Activated CD8-positive, alpha-beta memory T cell treated with anti-CD3 and anti-CD28 coated beads, Interleukin-2, amount 50 U/mL, for 24 hours (primary cell): ENCODE measurements at regions not wholly inside any gene's neighbourhood (a gene's known extent, or its start where the extent isn't known, plus 50 kb on each side); places are given as distances from the start of the nearest gene placed in this dataset.
"Not testable (repeated sequence)": the region's sequence is repeated elsewhere in the genome, so short reads cannot be mapped to it uniquely, and the experiment has no call there.

Experiments used
- DNase-seq: peaks from one replicate; pipeline ENCODE4 v3.0.0-alpha.2; 2020; ENCODE audit errors: extremely low read depth

DNA sequence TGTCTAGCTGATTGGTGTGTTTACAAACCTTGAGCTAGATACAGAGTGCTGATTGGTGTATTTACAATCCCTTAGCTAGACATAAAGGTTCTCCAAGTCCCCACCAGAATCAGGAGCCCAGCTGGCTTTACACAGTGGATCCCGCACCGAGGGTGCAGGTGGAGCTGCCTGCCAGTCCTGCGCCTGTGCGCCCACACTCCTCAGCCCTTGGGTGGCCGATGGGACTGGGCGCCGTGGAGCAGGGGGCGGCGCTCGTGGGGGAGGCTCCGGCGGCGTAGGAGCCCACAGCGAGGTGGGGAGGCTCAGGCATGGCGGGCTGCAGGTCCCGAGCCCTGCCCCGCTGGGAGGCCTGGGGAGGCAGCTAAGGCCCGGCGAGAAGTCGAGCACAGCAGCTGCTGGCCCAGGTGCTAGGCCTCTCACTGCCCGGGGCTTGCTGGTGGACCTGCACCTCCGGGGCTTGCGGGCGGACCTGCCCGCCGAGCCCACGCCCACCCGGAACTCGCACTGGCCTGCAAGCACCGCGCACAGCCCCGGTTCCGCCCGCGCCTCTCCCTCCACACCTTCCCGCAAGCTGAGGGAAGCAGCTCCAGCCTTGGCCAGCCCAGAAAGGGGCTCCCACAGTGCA lies 51.0 kb upstream of the CDYL start:
- DNase-seq, result not testable (repeated sequence)

DNA sequence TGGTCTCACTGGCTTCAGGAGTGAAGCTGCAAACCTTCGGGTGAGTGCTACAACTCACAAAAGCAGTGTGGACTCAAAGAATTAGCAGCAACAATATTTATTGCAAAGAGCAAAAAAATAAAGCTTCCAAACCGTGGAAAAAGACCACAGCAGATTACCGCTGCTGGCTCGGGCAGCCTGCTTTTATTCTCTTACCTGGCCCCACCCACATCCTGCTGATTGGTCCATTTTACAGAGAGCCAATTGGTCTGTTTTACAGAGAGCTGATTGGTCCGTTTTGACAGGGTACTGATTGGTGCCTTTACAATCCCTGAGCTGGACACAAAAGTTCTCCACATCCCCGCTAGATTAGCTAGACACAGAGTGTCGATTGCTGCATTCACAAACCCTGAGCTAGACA lies 51.5 kb upstream of the CDYL start:
- not testable (repeated sequence) for DNase-seq

DNA sequence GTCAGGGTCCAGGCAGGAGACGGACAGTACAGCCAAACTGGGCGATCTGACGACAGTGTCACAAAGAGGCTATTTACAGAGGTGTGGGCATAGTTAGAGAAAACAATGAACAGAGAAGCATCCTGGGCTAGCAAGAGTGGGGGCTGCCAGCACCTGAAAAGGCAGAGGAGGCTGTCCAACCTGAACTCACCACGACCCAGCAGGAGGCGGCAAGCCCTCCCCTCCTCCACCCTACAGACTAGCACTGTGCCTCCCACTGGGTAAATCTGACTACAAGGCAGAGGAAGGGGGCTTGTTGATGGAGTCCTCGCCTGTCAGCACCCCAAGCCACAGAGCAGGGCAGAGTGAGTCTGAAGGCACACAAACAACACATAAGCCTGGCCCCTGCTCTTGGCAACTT lies 52.8 kb upstream of the CDYL start:
- DNase-seq, result no peak

DNA sequence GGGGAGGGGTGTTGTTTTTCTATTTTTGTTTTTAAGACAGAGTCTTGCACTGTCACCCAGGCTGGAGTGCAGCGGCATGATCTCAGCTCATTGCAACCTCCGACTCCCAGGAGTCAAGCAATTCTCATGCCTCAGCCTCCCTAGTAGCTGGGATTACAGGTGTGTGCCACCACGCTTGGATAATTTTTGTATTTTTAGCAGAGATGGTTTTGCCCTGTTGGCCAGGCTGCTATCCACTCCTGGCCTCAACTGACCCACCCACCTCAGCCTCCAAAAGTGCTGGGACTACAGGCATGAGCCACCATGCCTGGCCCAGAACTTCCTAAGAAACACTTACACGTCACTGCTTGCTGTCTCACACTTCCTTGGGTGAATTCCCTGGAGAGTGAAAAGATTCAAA lies 54.8 kb upstream of the CDYL start:
- not testable (repeated sequence) for DNase-seq

DNA sequence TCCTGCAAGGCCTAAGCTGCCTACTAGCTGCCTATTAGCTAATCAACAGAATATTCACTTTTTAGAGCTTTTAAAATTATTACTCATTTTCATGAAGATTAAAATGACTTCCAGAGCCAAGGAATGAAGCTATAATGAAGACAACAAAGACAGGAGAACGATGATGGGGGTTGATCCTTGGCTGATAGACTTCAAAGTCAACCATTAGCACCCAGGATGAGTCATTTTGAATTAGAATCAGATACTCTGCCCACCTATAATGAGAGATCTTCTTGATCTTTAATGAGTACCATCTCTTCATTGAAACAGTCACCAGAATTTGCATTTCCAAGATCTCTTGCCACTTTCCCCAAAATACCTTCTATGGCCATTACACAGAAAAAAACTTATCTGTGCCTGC lies 56.7 kb upstream of the CDYL start:
- no peak for DNase-seq

DNA sequence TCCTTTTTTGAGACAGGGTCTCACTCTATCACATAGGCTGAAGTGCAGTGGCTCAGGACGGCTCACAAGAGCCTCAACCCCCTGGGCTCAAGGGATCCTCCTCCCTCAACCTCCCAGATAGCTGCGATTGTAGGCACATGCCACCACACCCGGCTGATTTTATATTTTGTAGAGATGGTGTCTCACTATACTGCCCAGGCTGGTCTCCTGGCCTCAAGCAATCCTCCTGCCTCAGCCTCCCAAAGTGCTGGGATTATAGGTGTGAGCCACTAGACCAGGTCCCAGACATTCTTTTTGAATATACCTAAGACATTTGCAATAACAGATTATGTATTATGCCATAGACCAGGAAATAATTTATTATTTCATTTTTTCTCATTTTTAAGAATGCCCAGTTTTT lies 58.3 kb upstream of the CDYL start:
- no peak for DNase-seq

DNA sequence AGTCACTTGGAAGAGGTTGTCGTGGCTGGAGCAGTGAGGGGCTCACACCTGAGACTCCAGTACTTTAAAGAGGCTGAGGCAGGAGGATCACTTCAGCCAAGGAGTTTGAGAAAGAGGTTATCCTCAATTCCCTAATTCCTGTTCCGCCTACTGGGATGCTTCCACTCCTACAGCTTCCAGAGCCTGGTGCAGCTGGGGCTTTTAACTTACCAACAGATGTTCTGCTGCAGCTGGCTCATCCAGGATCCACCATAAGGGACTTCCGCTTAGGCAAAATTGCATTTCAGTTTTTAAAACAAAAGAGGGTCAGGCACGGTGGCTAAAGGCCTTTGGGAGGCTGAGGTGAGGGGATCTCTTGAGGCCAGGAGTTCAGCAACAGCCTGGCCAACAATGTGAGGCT lies 59.1 kb upstream of the CDYL start:
- no peak for DNase-seq

DNA sequence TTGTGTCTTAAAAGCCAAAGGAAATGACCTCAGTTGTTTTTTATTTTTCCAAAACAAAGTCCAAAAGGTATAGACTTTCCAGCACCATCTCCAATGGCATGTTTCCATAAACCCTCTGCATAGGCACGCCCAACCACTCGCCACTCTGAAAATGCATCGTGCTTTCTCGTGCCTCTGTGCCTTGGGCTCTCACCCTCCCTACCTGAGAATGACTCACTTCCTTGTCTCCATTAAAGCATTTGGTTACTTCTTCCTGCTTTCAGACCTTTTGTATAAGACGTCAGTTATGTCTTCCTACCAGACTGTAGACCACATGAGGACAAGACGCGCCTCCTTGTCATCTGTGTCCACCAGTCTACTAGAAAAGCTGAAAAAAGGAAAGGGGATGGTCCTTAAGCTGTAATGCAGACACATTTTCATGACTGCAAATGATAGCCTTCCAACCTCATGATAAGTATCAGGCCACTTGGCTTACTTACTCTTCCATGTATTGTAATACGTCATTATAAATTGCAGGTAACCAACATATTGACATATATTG lies 61.2 kb upstream of the CDYL start:
- DNase-seq, result no peak

DNA sequence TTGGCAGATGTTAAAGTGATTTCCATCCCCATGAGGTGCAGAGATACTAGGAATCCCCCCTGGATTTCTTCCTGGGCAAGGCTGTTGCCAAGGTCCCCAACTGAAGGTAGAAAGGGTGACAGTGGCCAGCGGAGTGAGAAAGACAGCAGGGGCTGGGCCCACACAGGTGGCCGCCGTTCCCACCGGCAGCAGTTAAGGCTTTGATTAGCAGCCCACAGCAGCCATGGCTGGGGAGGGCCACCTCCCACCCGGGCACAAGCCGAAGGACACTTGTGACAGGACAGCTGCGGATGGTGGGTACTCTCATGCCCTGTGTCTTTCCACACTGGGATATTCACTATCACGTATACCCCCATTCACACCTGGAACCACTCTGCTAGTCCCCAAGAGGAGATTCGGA lies 63.9 kb upstream of the CDYL start:
- DNase-seq, result no peak

DNA sequence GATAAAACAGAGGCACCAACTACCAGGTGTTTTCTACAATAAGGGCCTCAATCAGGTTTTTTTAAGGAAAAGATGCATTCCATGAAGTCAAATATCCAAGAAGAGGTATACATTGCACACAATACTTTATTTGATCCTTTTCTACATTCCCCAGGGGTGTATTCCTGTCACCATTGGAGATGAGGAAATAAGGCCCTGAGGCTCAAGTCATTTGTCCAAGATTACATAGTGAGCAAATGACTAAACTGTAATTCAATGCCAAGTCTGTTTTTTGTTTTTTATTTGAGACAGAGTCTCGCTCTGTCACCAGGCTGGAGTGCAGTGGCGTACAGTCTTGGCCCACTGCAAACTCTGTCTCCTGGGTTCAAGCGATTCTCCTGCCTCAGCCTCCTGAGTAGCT lies 69.2 kb upstream of the CDYL start:
- DNase-seq, result no peak

DNA sequence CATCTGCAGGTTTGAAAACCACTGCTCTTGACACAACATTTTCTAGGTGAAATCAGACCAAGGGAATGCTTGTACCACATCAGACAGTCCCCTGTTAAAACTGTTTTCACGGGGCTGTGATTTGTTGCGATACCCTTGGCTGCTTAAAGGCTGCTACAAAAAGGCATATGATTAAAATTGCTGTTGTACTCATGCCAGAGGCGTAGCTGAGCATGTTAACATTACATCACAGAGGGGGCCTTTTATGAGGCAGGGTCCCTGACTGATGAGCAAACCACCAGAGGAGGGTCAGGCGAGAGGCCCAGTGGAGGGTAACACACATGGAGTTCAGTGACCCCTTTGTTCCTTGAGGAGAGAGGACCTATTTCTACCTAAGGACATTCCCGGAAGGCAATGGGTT lies 70.4 kb upstream of the CDYL start:
- no peak for DNase-seq

DNA sequence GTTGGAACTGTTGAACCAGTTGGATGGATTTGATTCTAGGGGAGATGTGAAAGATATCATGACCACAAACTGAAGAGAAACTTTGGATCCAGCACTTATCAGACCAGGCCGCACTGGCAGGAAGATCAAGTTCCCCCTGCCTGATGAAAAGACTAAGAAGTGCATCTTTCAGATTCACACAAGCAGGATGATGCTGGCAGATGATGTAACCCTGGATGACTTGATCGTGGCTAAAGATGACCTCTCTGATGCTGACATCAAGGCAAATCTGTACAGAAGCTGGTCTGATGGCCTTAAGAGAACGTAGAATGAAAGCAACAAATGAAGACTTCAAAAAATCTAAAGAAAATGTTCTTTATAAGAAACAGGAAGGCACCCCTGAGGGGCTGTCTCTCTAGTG lies 72.8 kb upstream of the CDYL start:
- no peak for DNase-seq

DNA sequence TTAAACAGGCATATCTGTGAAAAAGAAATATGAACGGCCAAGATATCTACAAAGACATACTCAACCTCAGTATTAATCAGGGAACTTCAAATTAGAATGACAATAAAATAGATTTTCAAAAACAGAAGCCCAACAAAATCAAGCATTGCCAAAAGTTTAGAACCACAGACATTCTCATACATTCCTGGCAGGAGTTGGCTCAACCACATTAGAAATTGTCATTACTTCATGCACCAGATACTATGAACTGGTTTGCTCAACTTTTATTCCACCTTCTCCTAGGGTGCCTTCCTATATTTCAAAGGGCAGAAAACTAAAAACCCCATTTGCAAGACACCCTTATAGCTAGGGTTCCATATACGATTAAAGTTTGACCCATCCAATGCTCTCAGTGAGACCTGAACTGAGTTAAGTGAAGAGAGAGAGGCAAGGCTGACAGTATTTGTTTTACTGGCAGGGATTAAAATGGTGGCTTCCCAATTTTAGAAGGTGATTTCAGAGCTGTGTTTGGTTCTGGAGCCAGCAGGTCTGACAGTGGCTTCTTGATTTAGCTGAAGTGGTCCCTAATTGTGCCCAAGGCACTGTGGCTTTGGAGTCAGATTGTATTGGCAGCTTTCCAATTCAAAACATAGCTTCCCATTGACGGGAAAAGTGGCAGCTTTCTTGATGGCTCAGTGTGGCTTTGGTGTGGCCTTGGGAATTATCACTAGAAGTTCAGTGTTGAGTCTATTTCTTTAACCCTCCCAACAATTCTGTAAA lies 77.1 kb upstream of the CDYL start:
- no peak for DNase-seq

DNA sequence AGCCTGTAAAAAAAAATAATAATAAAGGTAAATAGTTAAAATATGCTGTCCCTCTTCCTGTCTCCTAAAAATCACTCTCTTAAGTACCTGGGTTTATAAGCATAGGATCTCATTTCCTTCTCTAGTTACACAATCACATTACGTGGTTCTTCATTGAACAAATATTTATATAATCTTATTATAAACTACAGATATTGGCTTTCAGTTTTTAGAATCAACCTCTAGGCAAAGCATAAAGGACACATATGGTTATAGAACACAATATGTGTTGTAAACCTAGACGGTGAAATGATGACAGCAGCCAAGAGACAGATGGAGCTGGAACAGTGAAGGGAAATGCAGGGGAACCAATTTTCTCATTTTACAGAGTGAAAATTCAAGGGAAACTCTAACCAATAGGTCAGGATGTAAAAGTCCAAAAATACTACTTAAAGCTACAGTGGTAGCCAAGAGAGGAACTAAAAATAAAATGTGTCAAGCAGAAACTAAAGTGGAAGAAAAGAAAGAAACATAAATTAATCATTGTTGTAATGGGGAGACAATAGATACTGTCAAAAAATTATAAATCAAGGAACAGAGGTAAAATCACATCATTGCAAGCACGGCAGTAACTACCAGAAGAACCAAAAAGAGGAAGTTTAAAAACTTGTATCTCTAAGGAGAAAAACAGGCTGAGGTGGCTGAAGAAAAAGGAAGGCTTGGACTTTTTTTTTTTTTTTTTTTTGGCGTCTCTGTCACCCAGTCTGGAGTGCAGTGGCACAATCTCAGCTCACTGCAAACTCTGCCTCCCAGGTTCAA lies 82.8 kb upstream of the CDYL start:
- DNase-seq, result no peak

DNA sequence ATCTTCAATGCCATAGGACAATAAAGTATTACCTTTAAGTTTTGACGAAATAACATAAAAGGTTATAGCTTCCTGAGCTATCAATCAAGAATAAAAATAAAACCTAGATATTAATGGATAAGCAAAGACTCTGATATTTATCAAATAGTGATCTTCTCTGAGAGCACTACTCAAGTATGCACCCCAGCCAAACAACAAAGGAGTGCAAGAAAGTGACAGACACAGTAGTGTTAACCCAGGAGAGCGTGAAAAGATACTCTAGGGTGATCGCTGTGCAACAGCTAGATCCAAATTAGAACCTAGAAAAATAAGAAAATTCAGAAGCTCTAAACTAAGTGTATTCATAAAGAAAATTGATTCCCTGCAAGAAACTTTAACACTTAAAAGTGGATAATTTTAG lies 83.5 kb upstream of the CDYL start:
- no peak for DNase-seq

DNA sequence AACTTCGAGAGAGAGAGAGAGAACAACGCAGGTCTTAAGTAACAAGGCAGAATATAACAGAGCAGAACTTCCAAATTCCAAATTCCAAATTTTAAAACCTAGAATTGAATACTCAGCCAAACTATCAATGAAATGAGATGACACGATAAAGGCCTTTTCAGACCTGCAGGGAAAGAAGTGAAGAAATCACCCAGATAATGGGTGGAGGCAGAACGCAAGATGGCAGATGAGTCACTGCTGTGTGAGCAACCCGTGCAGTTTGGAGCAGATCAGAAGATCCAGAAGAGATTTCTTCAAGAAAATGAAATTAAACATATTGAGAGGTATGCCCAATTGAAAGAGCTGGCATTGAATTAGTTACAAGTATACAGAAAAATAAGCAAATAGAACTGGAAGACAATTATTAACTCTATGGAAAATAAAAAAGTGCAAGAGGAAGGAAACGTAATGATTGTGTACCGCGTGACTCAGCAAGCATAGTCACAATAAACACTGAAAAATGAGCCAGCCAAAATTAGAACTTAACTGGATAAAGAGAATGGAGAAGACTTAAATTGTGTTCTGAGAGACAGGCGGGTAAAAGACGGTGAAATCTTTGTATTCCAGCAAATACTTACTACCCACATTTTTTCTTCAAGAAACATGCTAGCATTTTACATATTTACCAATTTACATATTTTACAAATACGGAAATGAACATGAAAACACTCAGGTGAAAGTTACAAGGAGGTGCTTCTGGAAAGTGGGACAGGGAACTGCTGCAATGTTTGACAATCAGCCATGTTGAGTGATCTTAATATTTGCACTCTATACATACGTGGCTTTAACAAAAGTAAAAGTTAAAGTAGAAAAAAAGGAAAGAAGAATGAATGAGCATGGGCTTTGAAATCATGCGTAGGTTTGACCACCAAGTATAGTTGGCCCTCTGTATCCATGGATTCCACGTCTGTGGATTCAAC lies 87.9 kb upstream of the CDYL start:
- DNase-seq, result no peak

DNA sequence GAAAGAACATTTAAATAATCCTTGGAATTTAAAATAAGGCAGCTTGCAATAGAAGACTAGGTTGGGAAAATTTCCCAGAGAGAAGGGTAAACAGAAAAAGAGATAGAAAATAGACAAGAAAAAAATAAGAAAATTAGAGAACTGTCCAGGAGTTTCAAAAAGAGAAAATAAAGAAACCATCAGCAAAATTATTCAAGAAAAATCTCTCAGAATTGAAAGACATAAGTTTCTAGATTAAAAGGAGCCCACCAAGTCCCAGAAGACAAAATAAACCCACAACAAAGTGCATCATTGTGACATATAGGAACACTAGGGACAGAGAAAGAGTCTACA lies 88.6 kb upstream of the CDYL start:
- no peak for DNase-seq

DNA sequence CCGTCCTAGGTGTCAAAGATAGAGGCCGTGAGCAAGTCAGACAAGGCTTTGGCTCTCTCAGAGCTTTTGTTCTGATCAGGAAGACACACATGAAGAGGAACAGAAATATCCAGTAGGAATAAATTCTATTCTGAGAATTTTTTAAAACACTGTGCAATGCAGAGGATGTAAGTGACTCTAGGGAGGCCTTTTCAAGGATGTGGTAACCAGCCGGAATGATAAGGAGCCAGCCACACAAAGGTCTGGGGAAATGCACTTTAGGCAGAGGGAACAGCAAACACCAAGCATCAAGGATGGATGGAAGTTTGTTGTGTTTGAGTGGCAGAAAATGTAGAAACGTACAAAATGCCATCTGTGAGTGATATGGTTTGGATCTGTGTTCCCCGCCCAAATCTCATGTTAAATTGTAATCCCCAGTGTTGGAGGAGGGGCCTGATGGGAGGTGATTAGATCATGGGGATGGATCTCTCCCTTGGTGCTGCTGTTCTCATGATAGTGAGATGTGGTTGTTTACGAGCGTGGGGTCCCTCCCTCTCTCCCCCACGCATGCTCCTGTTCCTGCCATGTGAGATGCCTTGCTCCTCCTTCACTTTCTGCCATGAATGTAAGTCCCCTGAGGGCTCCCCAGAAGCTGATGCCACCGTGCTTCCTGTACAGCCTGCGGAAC lies 93.6 kb upstream of the CDYL start:
- DNase-seq, result no peak

DNA sequence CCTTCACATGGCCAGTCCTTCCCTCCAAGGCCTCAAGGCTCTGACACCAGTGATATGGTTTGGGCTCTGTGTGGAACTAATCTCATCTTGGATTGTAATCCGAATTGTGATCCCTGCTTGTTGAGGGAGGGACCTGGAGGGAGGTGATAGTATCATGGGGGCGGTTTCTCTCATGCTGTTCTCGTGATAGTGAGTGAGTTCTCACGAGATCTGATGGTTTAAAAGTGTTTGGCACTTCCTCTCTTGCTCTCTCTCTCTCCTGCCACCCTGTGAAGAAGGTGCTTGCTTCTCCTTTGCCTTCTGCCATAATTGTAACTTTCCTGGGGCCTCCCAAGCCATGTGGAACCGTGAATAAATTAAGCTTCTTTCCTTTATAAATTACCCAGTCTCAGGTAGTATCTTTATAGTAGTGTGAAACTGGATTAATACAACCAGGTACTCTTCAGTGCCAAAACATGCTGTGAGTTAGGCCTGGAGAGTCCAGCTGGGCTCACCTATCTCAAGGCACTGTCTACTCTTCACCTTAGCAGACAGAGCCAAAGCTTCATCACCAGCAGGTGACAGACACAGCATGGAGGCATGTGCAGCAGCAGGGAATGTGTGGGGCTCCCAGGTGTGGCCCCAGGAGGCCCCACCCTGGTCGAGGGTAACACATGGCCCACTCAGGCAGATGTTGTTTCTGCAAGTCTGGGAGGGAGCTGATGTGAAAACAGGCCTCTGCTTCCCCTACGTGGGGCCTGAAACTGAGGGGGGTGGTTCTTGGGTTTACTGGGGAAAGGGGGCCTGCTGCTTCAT lies 97.5 kb upstream of the CDYL start:
- DNase-seq, result no peak

DNA sequence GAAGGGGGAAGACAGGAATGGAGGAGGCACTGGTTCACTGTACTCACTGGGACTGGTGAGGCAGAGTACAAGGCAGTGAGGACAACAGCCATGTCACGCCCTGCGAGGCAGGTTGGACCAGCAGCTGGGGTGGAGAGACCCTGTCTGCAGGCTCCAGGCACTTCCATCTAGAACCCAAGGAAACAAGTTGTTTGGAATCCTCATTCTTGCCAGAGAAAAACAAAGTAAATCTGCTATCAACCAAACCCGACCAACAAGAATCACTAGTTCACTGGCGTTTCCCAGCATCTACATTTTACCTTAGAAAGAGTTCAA lies 98.5 kb upstream of the CDYL start:
- DNase-seq, result no peak
